Caco-2 (cell line): ENCODE measurements at regions not wholly inside any gene's neighbourhood (a gene's known extent, or its start where the extent isn't known, plus 50 kb on each side); places are given as distances from the start of the nearest gene placed in this dataset.

Experiments used
- BruUV-seq: library from RNA; stranded (reverse); fragments of 400-500 nt; replicated peaks from 2 replicates; lab custom pipeline; 2021; lab: Mats Ljungman, UMichigan
- CTCF ChIA-PET: fragments of 300-600 bp; sonication (Branson Sonifier 250); formaldehyde crosslinking; loops from one replicate; lab custom pipeline; 2022; ENCODE audit warnings: antibody characterized with exemption; lab: Charles Lee
- POLR2A ChIA-PET: fragments of 300-600 bp; sonication (Branson Sonifier 250); formaldehyde crosslinking; loops from one replicate; lab custom pipeline; 2022; ENCODE audit warnings: antibody characterized with exemption; lab: Charles Lee
- DNase-seq, 2 experiments: peaks; one replicate each; pipeline versions ENCODE4 v3.0.0 to v3.0.0-alpha.2; 2020 to 2022
- H3K27me3 ChIP-seq: replicated peaks from 2 replicates; pipeline ENCODE4 v1.6.0; 2011; ENCODE audit warnings: low read length; ENCODE audit not compliant: control insufficient read depth, insufficient read depth
- H3K36me3 ChIP-seq: 2 replicates; pipeline ENCODE4 v1.5.1; 2011; ENCODE audit warnings: low read length; ENCODE audit not compliant: control insufficient read depth, insufficient read depth
- H3K4me1 ChIP-seq: fragments of 250-450 bp; sonication (Bioruptor Pico); 2 replicates; pipeline ENCODE4 v1.5.1; 2020; ENCODE audit warnings: mild to moderate bottlenecking
- H3K4me3 ChIP-seq: 2 replicates; pipeline ENCODE4 v1.5.1; 2011; ENCODE audit warnings: low read depth, mild to moderate bottlenecking, control low read depth, low read length
- H3K9me3 ChIP-seq: fragments of 250-450 bp; sonication (Bioruptor Pico); 2 replicates; pipeline ENCODE4 v1.5.1; 2020; ENCODE audit warnings: mild to moderate bottlenecking, moderate library complexity
- H3K27ac Mint-ChIP-seq: one replicate; pipeline ENCODE4 v1.8.0; 2022; ENCODE audit warnings: mixed read lengths; ENCODE audit not compliant: unreplicated experiment
- H3K27me3 Mint-ChIP-seq: one replicate; pipeline ENCODE4 v1.8.0; 2022; ENCODE audit warnings: mixed read lengths; ENCODE audit not compliant: insufficient read depth, unreplicated experiment
- H3K36me3 Mint-ChIP-seq: one replicate; pipeline ENCODE4 v1.8.0; 2022; ENCODE audit warnings: mild to moderate bottlenecking, mixed read lengths; ENCODE audit not compliant: insufficient read depth, unreplicated experiment
- H3K4me1 Mint-ChIP-seq: one replicate; pipeline ENCODE4 v1.8.0; 2022; ENCODE audit warnings: low read depth, mixed read lengths; ENCODE audit not compliant: unreplicated experiment
- H3K4me3 Mint-ChIP-seq: one replicate; pipeline ENCODE4 v1.8.0; 2022; ENCODE audit warnings: mild to moderate bottlenecking, moderate library complexity, mixed read lengths; ENCODE audit not compliant: unreplicated experiment
- H3K9me3 Mint-ChIP-seq: one replicate; pipeline ENCODE4 v1.8.0; 2022; ENCODE audit warnings: mixed read lengths; ENCODE audit not compliant: unreplicated experiment
- CTCF ChIP-seq, 2 experiments: fragments of 200-600 bp in 1 of 2; IDR thresholded peaks; 1 replicate in 1 of 2; 2 replicates in 1 of 2; pipeline versions ENCODE4 v1.5.1 to v1.8.0; 2011 to 2022; ENCODE audit warnings: antibody characterized with exemption in 1 of 2, control low read depth in 1 of 2, inconsistent platforms in 1 of 2, low read depth in 1 of 2, low read length in 1 of 2, mild to moderate bottlenecking in 1 of 2, moderate library complexity in 1 of 2; ENCODE audit not compliant: insufficient read depth in 1 of 2, severe bottlenecking in 1 of 2, unreplicated experiment in 1 of 2
- intact Hi-C: fragments of 100-400 bp; cut with micrococcal nuclease; formaldehyde crosslinking; loops from one replicate; pipeline ENCODE4 v1.10.0; 2022; ENCODE audit not compliant: unreplicated experiment

GRCh38 chr12:79522989-79523386 is 167.8 kb downstream of the PAWR start:
- intact Hi-C loops, result no loop called here
- no peaks in the 10 kb centered on the region for H3K36me3 Mint-ChIP-seq
- DNase-seq, result no peak
- POLR2A ChIA-PET, result no interaction called here
- no peaks in the 10 kb centered on the region for H3K27me3 ChIP-seq
- no peak overlapping the region for H3K4me3 Mint-ChIP-seq
- no peak overlapping the region for H3K27ac Mint-ChIP-seq
- no TSS peak for BruUV-seq
- H3K4me1 Mint-ChIP-seq, result peaks cover 7% of the 10 kb centered on the region
- H3K27me3 Mint-ChIP-seq, result no peaks in the 10 kb centered on the region
- TF ChIP-seq CTCF (IDR thresholded peaks at IDR 0.05; ENCODE audit: insufficient read depth in 1 of 2, low read depth in 1 of 2, low read length in 1 of 2, severe bottlenecking in 1 of 2, unreplicated experiment in 1 of 2), result no peak
- H3K4me1 ChIP-seq, result peaks cover 9% of the 10 kb centered on the region; the same call in 1 of the 2 replicates
- H3K4me3 ChIP-seq, result no peak overlapping the region
- H3K9me3 Mint-ChIP-seq, result peaks cover 10% of the 10 kb centered on the region
- H3K36me3 ChIP-seq, result no peaks in the 10 kb centered on the region
- H3K9me3 ChIP-seq, result no peaks in the 10 kb centered on the region
- CTCF ChIA-PET, result no interaction called here

GRCh38 chr12:79522257-79522988 is 168.3 kb downstream of the PAWR start:
- H3K27me3 ChIP-seq, result no peaks in the 10 kb centered on the region
- intact Hi-C loops, result no loop called here
- BruUV-seq, result no TSS peak
- Mint-ChIP-seq H3K9me3 (peaks cover 15% of the 10 kb centered on the region), H3K4me3 (no peak overlapping the region), H3K36me3 (no peaks in the 10 kb centered on the region), H3K27me3 (no peaks in the 10 kb centered on the region), H3K4me1 (peaks cover 7% of the 10 kb centered on the region), H3K27ac (no peak overlapping the region)
- ChIA-PET POLR2A (no interaction called here), CTCF (no interaction called here)
- H3K36me3 ChIP-seq, result no peaks in the 10 kb centered on the region
- 0 out of 2 replicates have a peak, but pooled peaks cover 5% of the 10 kb centered on the region for H3K4me1 ChIP-seq
- H3K4me3 ChIP-seq, result no peak overlapping the region
- peaks cover 3% of the 10 kb centered on the region for H3K9me3 ChIP-seq
- TF ChIP-seq CTCF (IDR thresholded peaks at IDR 0.05; ENCODE audit: insufficient read depth in 1 of 2, low read depth in 1 of 2, low read length in 1 of 2, severe bottlenecking in 1 of 2, unreplicated experiment in 1 of 2), result no peak
- no peak for DNase-seq

GRCh38 chr12:79521576-79521975 is 169.2 kb downstream of the PAWR start:
- Mint-ChIP-seq H3K36me3 (no peaks in the 10 kb centered on the region), H3K4me1 (peaks cover 7% of the 10 kb centered on the region), H3K9me3 (peaks cover 22% of the 10 kb centered on the region), H3K27ac (no peak overlapping the region), H3K27me3 (no peaks in the 10 kb centered on the region), H3K4me3 (no peak overlapping the region)
- peaks cover 6% of the 10 kb centered on the region for H3K9me3 ChIP-seq
- H3K4me1 ChIP-seq, result 0 out of 2 replicates have a peak, but pooled peaks cover 5% of the 10 kb centered on the region
- no TSS peak for BruUV-seq
- H3K27me3 ChIP-seq, result no peaks in the 10 kb centered on the region
- no peaks in the 10 kb centered on the region for H3K36me3 ChIP-seq
- ChIA-PET POLR2A (no interaction called here), CTCF (no interaction called here)
- no peak for TF ChIP-seq CTCF (IDR thresholded peaks at IDR 0.05; ENCODE audit: insufficient read depth in 1 of 2, low read depth in 1 of 2, low read length in 1 of 2, severe bottlenecking in 1 of 2, unreplicated experiment in 1 of 2)
- DNase-seq, result no peak
- H3K4me3 ChIP-seq, result no peak overlapping the region
- intact Hi-C loops, result no loop called here
